Keratinocyte (primary cell): ENCODE measurements at regions not wholly inside any gene's neighbourhood (a gene's known extent, or its start where the extent isn't known, plus 50 kb on each side); places are given as distances from the start of the nearest gene placed in this dataset.

Experiments used
- DNase-seq: peaks from one replicate; pipeline ENCODE4 v3.0.0-alpha.2; 2011; ENCODE audit warnings: low read depth, missing footprints, low spot score
- FAIRE-seq: peaks from 2 replicates; lab custom pipeline; 2011; peaks lifted over from hg19 to GRCh38; lab: Jason Lieb, UNC
- H2AFZ ChIP-seq: 2 replicates; pipeline ENCODE4 v1.6.0; 2012; ENCODE audit warnings: low read length, control low read depth, inconsistent platforms; ENCODE audit not compliant: control insufficient read depth
- H3K27ac ChIP-seq: 2 replicates; pipeline ENCODE4 v1.5.1; 2011; ENCODE audit warnings: low read length; ENCODE audit not compliant: control insufficient read depth, insufficient read depth
- H3K27me3 ChIP-seq: 3 replicates; pipeline ENCODE4 v1.6.0; 2011; ENCODE audit warnings: low read length; ENCODE audit not compliant: control insufficient read depth, insufficient read depth; ENCODE audit errors: extremely low read depth
- H3K36me3 ChIP-seq, 2 experiments: 2 replicates in 1 of 2; 3 replicates in 1 of 2; pipeline ENCODE4 v1.5.1; 2011; ENCODE audit warnings: low read length in 2 of 2, mild to moderate bottlenecking in 1 of 2; ENCODE audit not compliant: control insufficient read depth in 2 of 2, insufficient read depth in 2 of 2; ENCODE audit errors: extremely low read depth in 1 of 2
- H3K4me1 ChIP-seq: 3 replicates; pipeline ENCODE4 v1.5.1; 2011; ENCODE audit warnings: low read length; ENCODE audit not compliant: control insufficient read depth, insufficient read depth; ENCODE audit errors: extremely low read depth
- H3K4me2 ChIP-seq: 3 replicates; pipeline ENCODE4 v1.6.0; 2011; ENCODE audit warnings: low read depth, low read length; ENCODE audit not compliant: control insufficient read depth, insufficient read depth; ENCODE audit errors: extremely low read depth
- H3K4me3 ChIP-seq, 3 experiments: fragments of 200-600 bp in 1 of 3; sonication (generic) in 1 of 3; 2 replicates in 2 of 3; 3 replicates in 1 of 3; pipeline ENCODE4 v1.5.1; 2011 to 2016; ENCODE audit warnings: low read length in 3 of 3, mild to moderate bottlenecking in 3 of 3, control low read depth in 2 of 3, inconsistent platforms in 1 of 3, low read depth in 1 of 3, mixed read lengths in 1 of 3, mixed run types in 1 of 3, moderate library complexity in 1 of 3; ENCODE audit not compliant: control insufficient read depth in 2 of 3, insufficient read depth in 2 of 3; ENCODE audit errors: extremely low read depth in 1 of 3
- H3K79me2 ChIP-seq: 2 replicates; pipeline ENCODE4 v1.6.0; 2012; ENCODE audit warnings: low read length; ENCODE audit not compliant: control insufficient read depth, insufficient read depth
- H3K9ac ChIP-seq: 3 replicates; pipeline ENCODE4 v1.6.0; 2011; ENCODE audit warnings: low read length; ENCODE audit not compliant: control insufficient read depth, insufficient read depth; ENCODE audit errors: extremely low read depth
- H3K9me1 ChIP-seq: 3 replicates; pipeline ENCODE4 v1.6.0; 2011; ENCODE audit warnings: low read length; ENCODE audit not compliant: control insufficient read depth, insufficient read depth; ENCODE audit errors: extremely low read depth
- H3K9me3 ChIP-seq: 2 replicates; pipeline ENCODE4 v1.5.1; 2012; ENCODE audit warnings: low read depth, low read length; ENCODE audit not compliant: control insufficient read depth
- H4K20me1 ChIP-seq: 3 replicates; pipeline ENCODE4 v1.6.0; 2011; ENCODE audit warnings: low read length; ENCODE audit not compliant: control insufficient read depth, insufficient read depth; ENCODE audit errors: extremely low read depth
- CTCF ChIP-seq, 3 experiments: IDR thresholded peaks in 1 of 3; conservative IDR thresholded peaks in 1 of 3; optimal IDR thresholded peaks in 1 of 3; 2 replicates in 2 of 3; 3 replicates in 1 of 3; pipeline versions ENCODE3 to v1.5.1; 2011; ENCODE audit warnings: low read length in 3 of 3, mild to moderate bottlenecking in 3 of 3, moderate library complexity in 2 of 3, control low read depth in 1 of 3, inconsistent platforms in 1 of 3; ENCODE audit not compliant: insufficient read depth in 2 of 3; ENCODE audit errors: extremely low read depth in 1 of 3
- EZH2 ChIP-seq: IDR thresholded peaks from one replicate; pipeline ENCODE4 v1.6.1; 2012; ENCODE audit warnings: inconsistent platforms, mild to moderate bottlenecking, low read length, moderate library complexity
- dilution Hi-C: fragments of 300-500 bp; cut with MboI; formaldehyde crosslinking; loops from one replicate; pipeline ENCODE4 v1.7.0; 2020; ENCODE audit warnings: low sequenced_read_pairs; ENCODE audit not compliant: extremely low pct_ligation_motif_present

DNA sequence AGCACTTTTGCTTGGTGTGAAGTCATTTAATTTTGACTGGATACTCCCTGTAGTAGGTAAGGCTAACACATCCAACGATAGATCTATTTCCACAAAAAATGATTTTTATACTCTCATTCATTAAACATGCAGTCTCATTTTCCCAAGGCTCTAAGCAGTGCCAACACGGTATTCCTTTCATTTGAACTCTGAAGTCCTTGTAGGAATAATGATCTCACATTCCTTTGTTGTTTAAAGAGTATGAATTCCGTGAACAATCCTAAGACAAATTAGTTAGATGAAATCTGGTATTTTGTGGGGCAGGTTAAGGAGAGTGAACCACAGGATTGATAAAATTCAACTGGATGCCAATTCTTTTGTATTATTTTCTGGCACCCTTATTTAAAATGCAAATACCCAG is 66.6 kb downstream of the LACC1 start:
- Histone ChIP-seq H3K27ac (no peak overlapping the region), H3K9me1 (no peaks in the 10 kb centered on the region), H3K79me2 (no peaks in the 10 kb centered on the region), H3K36me3 (no peaks in the 10 kb centered on the region), H2AFZ (no peak overlapping the region), H3K27me3 (no peaks in the 10 kb centered on the region), H3K9me3 (no peaks in the 10 kb centered on the region), H3K9ac (no peak overlapping the region), H4K20me1 (no peaks in the 10 kb centered on the region), H3K4me1 (no peaks in the 10 kb centered on the region), H3K4me2 (no peak overlapping the region), H3K4me3 (no peak overlapping the region)
- dilution Hi-C loops = no loop called here
- TF ChIP-seq EZH2 = no peak
- no peak for TF ChIP-seq CTCF (optimal IDR thresholded peaks at IDR 0.05 in 1 of 3, IDR thresholded peaks at IDR 0.05 in 1 of 3, conservative IDR thresholded peaks at IDR 0.05 in 1 of 3; ENCODE audit: extremely low read depth in 1 of 3, insufficient read depth in 2 of 3, low read length in 3 of 3)
- DNase-seq (no peak), FAIRE-seq (no peak)

GRCh38 chr13:43947897-43948458 is 68.3 kb downstream of the LACC1 start:
- H3K4me1 ChIP-seq = peaks cover under 1% of the 10 kb centered on the region
- no peak overlapping the region for H3K27ac ChIP-seq
- dilution Hi-C loops = no loop called here
- no peaks in the 10 kb centered on the region for H3K79me2 ChIP-seq
- no peaks in the 10 kb centered on the region for H4K20me1 ChIP-seq
- no peaks in the 10 kb centered on the region for H3K36me3 ChIP-seq
- TF ChIP-seq EZH2 (no peak), CTCF (optimal IDR thresholded peaks at IDR 0.05 in 1 of 3, IDR thresholded peaks at IDR 0.05 in 1 of 3, conservative IDR thresholded peaks at IDR 0.05 in 1 of 3; ENCODE audit: extremely low read depth in 1 of 3, insufficient read depth in 2 of 3, low read length in 3 of 3) (no peak)
- H3K4me2 ChIP-seq = no peak overlapping the region
- no peaks in the 10 kb centered on the region for H3K9me3 ChIP-seq
- no peak for DNase-seq
- H2AFZ ChIP-seq = no peak overlapping the region
- no peaks in the 10 kb centered on the region for H3K27me3 ChIP-seq
- no peak overlapping the region for H3K9ac ChIP-seq
- H3K4me3 ChIP-seq = no peak overlapping the region
- FAIRE-seq = no peak
- no peaks in the 10 kb centered on the region for H3K9me1 ChIP-seq
